ENCODE measurements at regions not wholly inside any gene's neighbourhood (a gene's known extent, or its start where the extent isn't known, plus 50 kb on each side); places are given as distances from the start of the nearest gene placed in this dataset.
"Not testable (repeated sequence)": the region's sequence is repeated elsewhere in the genome, so short reads cannot be mapped to it uniquely, and the experiment has no call there.

GRCh38 chr14:106233191-106233590, 706.8 kb downstream of the TMEM121 start:
- not testable (repeated sequence) for DNase-seq

- not testable (repeated sequence) for DNase-seq
Measured at GRCh38 chr14:106234525-106235254, 708.3 kb downstream of the TMEM121 start.

GRCh38 chr14:106235356-106236159, 709.2 kb downstream of the TMEM121 start:
- DNase-seq, result no peak

GRCh38 chr14:106248321-106249192, 722.2 kb downstream of the TMEM121 start:
- no peak for DNase-seq

GRCh38 chr14:106253995-106254394, 727.6 kb downstream of the TMEM121 start:
- DNase-seq, result not testable (repeated sequence)

- not testable (repeated sequence) for DNase-seq
Measured at GRCh38 chr14:106257569-106257994, 731.2 kb downstream of the TMEM121 start.

- DNase-seq, result no peak
Measured at GRCh38 chr14:106268013-106268727, 741.8 kb downstream of the TMEM121 start.

GRCh38 chr14:106269029-106269428, 742.6 kb downstream of the TMEM121 start:
- DNase-seq, result no peak

- no peak for DNase-seq
Measured at GRCh38 chr14:106269451-106270204, 743.2 kb downstream of the TMEM121 start.

GRCh38 chr14:106270476-106271121, 744.2 kb downstream of the TMEM121 start:
- not testable (repeated sequence) for DNase-seq

- DNase-seq, result no peak
Measured at GRCh38 chr14:106276326-106277267, 750.2 kb downstream of the TMEM121 start.

GRCh38 chr14:106277503-106277902, 751.1 kb downstream of the TMEM121 start:
- DNase-seq, result no peak

GRCh38 chr14:106280876-106281275, 754.5 kb downstream of the TMEM121 start:
- DNase-seq, result no peak

- no peak for DNase-seq
Measured at GRCh38 chr14:106286697-106287290, 760.4 kb downstream of the TMEM121 start.

- no peak for DNase-seq
Measured at GRCh38 chr14:106287506-106287905, 761.1 kb downstream of the TMEM121 start.

- DNase-seq, result no peak
Measured at GRCh38 chr14:106291626-106292025, 765.2 kb downstream of the TMEM121 start.

- no peak for DNase-seq
Measured at GRCh38 chr14:106294324-106294723, 767.9 kb downstream of the TMEM121 start.

- not testable (repeated sequence) for DNase-seq
Measured at GRCh38 chr14:106300951-106301510, 774.6 kb downstream of the TMEM121 start.

GRCh38 chr14:106301609-106302008, 775.2 kb downstream of the TMEM121 start:
- not testable (repeated sequence) for DNase-seq
